ENCODE measurements at regions not wholly inside any gene's neighbourhood (a gene's known extent, or its start where the extent isn't known, plus 50 kb on each side); places are given as distances from the start of the nearest gene placed in this dataset.

GRCh38 chr1:201636097-201636496 lies 97.2 kb downstream of the NAV1 start (continued):
- TF ChIP-seq CHD7 (IDR thresholded peaks at IDR 0.05; ENCODE audit: insufficient replicate concordance, low read length): no peak
- no peak for TF ChIP-seq CHD1 (IDR thresholded peaks at IDR 0.05; ENCODE audit: low read depth, low read length)
- TF ChIP-seq BRCA1 (IDR thresholded peaks at IDR 0.05; ENCODE audit: low read depth, low read length): no peak
- no peak for TF ChIP-seq ATF3 (IDR thresholded peaks at IDR 0.05; ENCODE audit: insufficient read depth, low read depth, low read length)
- TF ChIP-seq JUND (IDR thresholded peaks at IDR 0.05; ENCODE audit: low read length): no peak
- no peak for TF ChIP-seq EGR1 (IDR thresholded peaks at IDR 0.05; ENCODE audit: borderline replicate concordance, low read depth, low read length)
- TF ChIP-seq POLR2A (IDR thresholded peaks at IDR 0.05; ENCODE audit: control extremely low read depth in 1 of 2, low read depth in 2 of 2, low read length in 2 of 2): no peak
- no peak for TF ChIP-seq JUN (IDR thresholded peaks at IDR 0.05; ENCODE audit: low read depth, low read length)
- no peak for TF ChIP-seq ATF2 (IDR thresholded peaks at IDR 0.05; ENCODE audit: low read length)
- no peak for TF ChIP-seq HDAC6 (IDR thresholded peaks at IDR 0.05; ENCODE audit: low read depth, low read length)
- no peak for TF ChIP-seq PHF8 (conservative IDR thresholded peaks at IDR 0.05; ENCODE audit: low read depth, low read length)

All from H1 (cell line).